K562 (cell line): ENCODE measurements at regions not wholly inside any gene's neighbourhood (a gene's known extent, or its start where the extent isn't known, plus 50 kb on each side); places are given as distances from the start of the nearest gene placed in this dataset.

Source experiments
- ATAC-seq: fragments of 200-7000 bp; cut with Tn5 transposase; 3 replicates; pipeline ENCODE4 v1.9.1; 2020; ENCODE audit warnings: moderate library complexity
- BruUV-seq: library from RNA; stranded (reverse); fragments of 400-500 nt; replicated peaks from 2 replicates; lab custom pipeline; 2021; lab: Mats Ljungman, UMichigan
- CTCF ChIA-PET: fragments of 300-600 bp; formaldehyde crosslinking; extraction: SDS; loops from one replicate; lab custom pipeline; 2021; ENCODE audit warnings: low intra/inter-chr PET ratio; lab: Yijun Ruan, JAX
- POLR2A ChIA-PET: fragments of 300-600, 350-650 bp; sonication (Branson Sonifier 250); formaldehyde crosslinking; extraction: SDS; loops from one replicate; lab custom pipeline; 2021; ENCODE audit warnings: antibody characterized with exemption, inconsistent platforms; lab: Yijun Ruan, JAX
- DNase-seq, 4 experiments: peaks; one replicate each; pipeline versions ENCODE4 v3.0.0 to v3.0.0-alpha.2; 2011 to 2018; ENCODE audit warnings: low spot score in 3 of 4, mixed read lengths in 3 of 4; ENCODE audit errors: extremely low read depth in 1 of 4
- FAIRE-seq: peaks from 2 replicates; lab custom pipeline; 2011; peaks lifted over from hg19 to GRCh38; lab: Jason Lieb, UNC
- H2AFZ ChIP-seq: 2 replicates; pipeline ENCODE4 v1.6.0; 2011; ENCODE audit warnings: low read depth, low read length, control low read depth, inconsistent platforms
- H3K27ac ChIP-seq: fragments of 200-600 bp; 3 replicates; pipeline ENCODE4 v1.8.0; 2011; ENCODE audit warnings: low read depth, mild to moderate bottlenecking, control low read depth, inconsistent platforms, low read length, moderate library complexity, mixed read lengths; ENCODE audit errors: extremely low read depth
- H3K27me3 ChIP-seq, 2 experiments: fragments of 300-600 bp in 1 of 2; 2 replicates in 1 of 2; 3 replicates in 1 of 2; pipeline versions ENCODE4 v1.6.0 to v1.8.0; 2011; ENCODE audit warnings: inconsistent platforms in 2 of 2, low read length in 2 of 2, mild to moderate bottlenecking in 1 of 2, mixed read lengths in 1 of 2, moderate library complexity in 1 of 2; ENCODE audit not compliant: control insufficient read depth in 2 of 2, insufficient read depth in 2 of 2
- H3K36me3 ChIP-seq: fragments of 300-600 bp; 3 replicates; pipeline ENCODE4 v1.8.0; 2011; ENCODE audit warnings: mild to moderate bottlenecking, low read length, inconsistent platforms; ENCODE audit not compliant: control insufficient read depth, insufficient read depth
- H3K4me1 ChIP-seq, 2 experiments: fragments of 200-600 bp in 1 of 2; replicated peaks in 1 of 2; 2 replicates in 1 of 2; 3 replicates in 1 of 2; pipeline versions ENCODE4 v1.5.1 to v1.8.0; 2011; ENCODE audit warnings: inconsistent platforms in 2 of 2, low read length in 2 of 2, mild to moderate bottlenecking in 1 of 2, mixed read lengths in 1 of 2, moderate library complexity in 1 of 2; ENCODE audit not compliant: control insufficient read depth in 2 of 2, insufficient read depth in 2 of 2
- H3K4me2 ChIP-seq: 2 replicates; pipeline ENCODE4 v1.6.1; 2011; ENCODE audit warnings: low read length, control low read depth, inconsistent platforms, mixed read lengths; ENCODE audit not compliant: insufficient read depth
- H3K4me3 ChIP-seq: fragments of 200-600 bp; sonication (generic), shearing (Covaris generic); 2 replicates; pipeline ENCODE4 v1.5.1; 2016; ENCODE audit warnings: control low read depth, inconsistent platforms
- H3K79me2 ChIP-seq: fragments of 200-600 bp; 3 replicates; pipeline ENCODE4 v1.8.0; 2011; ENCODE audit warnings: low read length, inconsistent platforms; ENCODE audit not compliant: control insufficient read depth, insufficient read depth
- H3K9ac ChIP-seq, 2 experiments: 2 replicates each; pipeline versions ENCODE4 v1.6.0 to v1.6.1; 2011; ENCODE audit warnings: low read depth in 2 of 2, low read length in 2 of 2, control low read depth in 1 of 2, inconsistent platforms in 1 of 2, mild to moderate bottlenecking in 1 of 2, mixed read lengths in 1 of 2; ENCODE audit not compliant: insufficient read depth in 1 of 2
- H3K9me1 ChIP-seq: one replicate; pipeline ENCODE4 v1.6.0; 2011; ENCODE audit warnings: inconsistent platforms, mild to moderate bottlenecking, low read length, moderate library complexity; ENCODE audit not compliant: control insufficient read depth, insufficient read depth
- H3K9me3 ChIP-seq: replicated peaks from 2 replicates; pipeline ENCODE4 v1.5.1; 2011; ENCODE audit warnings: low read depth, low read length, inconsistent platforms; ENCODE audit not compliant: control insufficient read depth, insufficient read depth
- H4K20me1 ChIP-seq: replicated peaks from 2 replicates; pipeline ENCODE4 v1.6.1; 2011; ENCODE audit warnings: low read length, inconsistent platforms, mixed read lengths; ENCODE audit not compliant: control insufficient read depth, insufficient read depth
- FOXK1 ChIP-seq: sonication (generic); formaldehyde crosslinking; IDR thresholded peaks from 2 replicates; pipeline ENCODE4 v1.8.0; 2022; ENCODE audit warnings: missing genetic modification reagents, mild to moderate bottlenecking, borderline replicate concordance
- GABPB1 ChIP-seq: sonication (generic); formaldehyde crosslinking; IDR thresholded peaks from 2 replicates; pipeline ENCODE4 v1.8.0; 2022; ENCODE audit warnings: mild to moderate bottlenecking, missing genetic modification reagents
- GTF2A2 ChIP-seq: IDR thresholded peaks from 2 replicates; pipeline ENCODE4 v1.6.1; 2016; ENCODE audit warnings: mild to moderate bottlenecking, missing genetic modification characterization, missing compliant biosample characterization
- MCM2 ChIP-seq: fragments of 450-650 bp; IDR thresholded peaks from 2 replicates; pipeline ENCODE4 v1.6.1; 2017; ENCODE audit warnings: low read depth, mild to moderate bottlenecking
- NONO ChIP-seq, 2 experiments: fragments of 200-400 bp in 1 of 2; fragments of 450-650 bp in 1 of 2; formaldehyde crosslinking in 1 of 2; IDR thresholded peaks; 2 replicates each; pipeline ENCODE4 v1.6.1; 2017; ENCODE audit warnings: low read depth in 2 of 2, mild to moderate bottlenecking in 2 of 2, moderate library complexity in 2 of 2, low read length in 1 of 2
- PHF20 ChIP-seq: fragments of 450-650 bp; IDR thresholded peaks from 2 replicates; pipeline ENCODE4 v1.6.1; 2018; ENCODE audit not compliant: partially characterized antibody
- PHTF2 ChIP-seq: fragments of 250-450 bp; sonication (Bioruptor Pico); IDR thresholded peaks from 2 replicates; pipeline ENCODE4 v1.5.0; 2021; ENCODE audit warnings: mild to moderate bottlenecking
- RBM25 ChIP-seq: fragments of 200-400 bp; formaldehyde crosslinking; IDR thresholded peaks from 2 replicates; pipeline ENCODE4 v1.6.1; 2018; ENCODE audit warnings: low read length, low read depth, moderate library complexity; ENCODE audit not compliant: severe bottlenecking
- RBM39 ChIP-seq: fragments of 200-400 bp; formaldehyde crosslinking; optimal IDR thresholded peaks from 2 replicates; pipeline ENCODE3; 2018; ENCODE audit warnings: low read depth, low read length
- SREBF1 ChIP-seq: fragments of 150-350 bp; IDR thresholded peaks from 2 replicates; pipeline ENCODE4 v1.6.1; 2014; ENCODE audit warnings: antibody characterized with exemption, low read depth, low read length, borderline replicate concordance
- TEAD1 ChIP-seq, 2 experiments: fragments of 450-650 bp in 1 of 2; sonication (generic) in 1 of 2; formaldehyde crosslinking; IDR thresholded peaks; 2 replicates each; pipeline versions ENCODE4 v1.4.0 to v1.8.0; 2020 to 2022; ENCODE audit warnings: mild to moderate bottlenecking in 2 of 2, missing genetic modification reagents in 1 of 2
- ZFP91 ChIP-seq: sonication (generic); formaldehyde crosslinking; IDR thresholded peaks from 2 replicates; pipeline ENCODE4 v1.8.0; 2022; ENCODE audit warnings: mild to moderate bottlenecking, missing genetic modification reagents
- ZNF121 ChIP-seq: sonication (generic); formaldehyde crosslinking; conservative IDR thresholded peaks from 2 replicates; pipeline ENCODE4 v1.8.0; 2022; ENCODE audit warnings: missing genetic modification reagents
- ZNF165 ChIP-seq: fragments of 250-450 bp; sonication (Bioruptor Pico); IDR thresholded peaks from 2 replicates; pipeline ENCODE4 v1.4.0; 2020; ENCODE audit warnings: borderline replicate concordance
- ZNF57 ChIP-seq: fragments of 450-650 bp; formaldehyde crosslinking; IDR thresholded peaks from 2 replicates; pipeline ENCODE4 v1.4.0; 2020; ENCODE audit warnings: mild to moderate bottlenecking, moderate library complexity
- WGBS: fragments of 100-300 bp; shearing (Covaris generic); methylation state at CpG from one replicate; pipeline ENCODE4 v1.1.6; 2016; ENCODE audit warnings: low coverage, mixed read lengths; ENCODE audit not compliant: insufficient coverage; ENCODE audit errors: missing lambda C conversion rate; 5-methylcytosine and 5-hydroxymethylcytosine counted together
- in situ Hi-C: fragments of 300-500 bp; cut with MboI; formaldehyde crosslinking; loops from 4 replicates; pipeline ENCODE4 v1.15.0; 2018; ENCODE audit warnings: inconsistent platforms, mixed read lengths
- intact Hi-C: fragments of 100-400 bp; cut with micrococcal nuclease; formaldehyde crosslinking; loops from 2 replicates; pipeline ENCODE4 v1.14.2; 2022
- TF ChIP-seq, protein P1 (sequence below): fragments of 450-650 bp; IDR thresholded peaks from 2 replicates; pipeline ENCODE4 v1.6.1; 2014; ENCODE audit warnings: low read depth, mild to moderate bottlenecking, moderate library complexity, borderline replicate concordance

GRCh38 chr2:180513389-180513788 lies 467.0 kb upstream of the UBE2E3 start:
- Histone ChIP-seq H3K4me2 (no peak overlapping the region), H3K9me3 (no peaks in the 10 kb centered on the region), H3K4me1 (no peaks in the 10 kb centered on the region), H2AFZ (no peak overlapping the region), H3K9ac (no peak overlapping the region), H3K27me3 (no peaks in the 10 kb centered on the region), H4K20me1 (no peaks in the 10 kb centered on the region), H3K27ac (no peak overlapping the region), H3K36me3 (no peaks in the 10 kb centered on the region), H3K79me2 (no peaks in the 10 kb centered on the region), H3K4me3 (no peak overlapping the region), H3K9me1 (no peaks in the 10 kb centered on the region)
- WGBS = 0% methylated on average over 1 of the region's 1 CpG
- no peak for FAIRE-seq
- BruUV-seq = no TSS peak
- no peak for ATAC-seq
- DNase-seq = no peak
- no peak for TF ChIP-seq GABPB1
- no peak for TF ChIP-seq GTF2A2 (tag)
- TF ChIP-seq FOXK1 (CRISPR knock-in tag) = no peak
- peak; percentile 67 for TF ChIP-seq RBM25
- intact Hi-C loops (no loop called here), in situ Hi-C loops (no loop called here)
- CTCF ChIA-PET = no interaction called here
- POLR2A ChIA-PET = interaction anchor here (1.0 kb wide), 1 partner anchor 22 kb away, joined by 3 read pairs; no protein-coding TSS in a partner anchor

- BruUV-seq = no TSS peak
- H4K20me1 ChIP-seq = no peaks in the 10 kb centered on the region
- no peak overlapping the region for H3K4me2 ChIP-seq
- H3K9me3 ChIP-seq = no peaks in the 10 kb centered on the region
- ATAC-seq = no peak
- H3K9ac ChIP-seq = no peak overlapping the region
- H3K4me1 ChIP-seq = no peaks in the 10 kb centered on the region
- FAIRE-seq = no peak
- no peaks in the 10 kb centered on the region for H3K27me3 ChIP-seq
- H3K9me1 ChIP-seq = no peaks in the 10 kb centered on the region
- no peak overlapping the region for H3K27ac ChIP-seq
- H3K4me3 ChIP-seq = no peak overlapping the region
- POLR2A ChIA-PET = no interaction called here
- H2AFZ ChIP-seq = no peak overlapping the region
- H3K36me3 ChIP-seq = no peaks in the 10 kb centered on the region
- in situ Hi-C loops (no loop called here), intact Hi-C loops (no loop called here)
- no peak for DNase-seq
- CTCF ChIA-PET = no interaction called here
- WGBS = 0% methylated on average over 2 of the region's 2 CpGs
- no peaks in the 10 kb centered on the region for H3K79me2 ChIP-seq
- no peak for TF ChIP-seq PHTF2 (CRISPR knock-in tag)
- TF ChIP-seq ZFP91 = no peak
- no peak for TF ChIP-seq MCM2
- TF ChIP-seq NONO (IDR thresholded peaks at IDR 0.05; ENCODE audit: low read depth in 2 of 2, low read length in 1 of 2) = no peak
- no peak for TF ChIP-seq ZNF165
- no peak for TF ChIP-seq RBM39
- TF ChIP-seq ZNF121 = no peak
- TF ChIP-seq PHF20 = no peak
- no peak for TF ChIP-seq TEAD1 (CRISPR knock-in tag; IDR thresholded peaks at IDR 0.05)
- TF ChIP-seq, protein P1, sequence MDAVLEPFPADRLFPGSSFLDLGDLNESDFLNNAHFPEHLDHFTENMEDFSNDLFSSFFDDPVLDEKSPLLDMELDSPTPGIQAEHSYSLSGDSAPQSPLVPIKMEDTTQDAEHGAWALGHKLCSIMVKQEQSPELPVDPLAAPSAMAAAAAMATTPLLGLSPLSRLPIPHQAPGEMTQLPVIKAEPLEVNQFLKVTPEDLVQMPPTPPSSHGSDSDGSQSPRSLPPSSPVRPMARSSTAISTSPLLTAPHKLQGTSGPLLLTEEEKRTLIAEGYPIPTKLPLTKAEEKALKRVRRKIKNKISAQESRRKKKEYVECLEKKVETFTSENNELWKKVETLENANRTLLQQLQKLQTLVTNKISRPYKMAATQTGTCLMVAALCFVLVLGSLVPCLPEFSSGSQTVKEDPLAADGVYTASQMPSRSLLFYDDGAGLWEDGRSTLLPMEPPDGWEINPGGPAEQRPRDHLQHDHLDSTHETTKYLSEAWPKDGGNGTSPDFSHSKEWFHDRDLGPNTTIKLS = no peak
- no peak for TF ChIP-seq ZNF57 (CRISPR knock-in tag)
- TF ChIP-seq SREBF1 = no peak
These were observed 471.9 kb upstream of the UBE2E3 start for GRCh38 chr2:180508458-180508857.
